ENCODE measurements at regions not wholly inside any gene's neighbourhood (a gene's known extent, or its start where the extent isn't known, plus 50 kb on each side); places are given as distances from the start of the nearest gene placed in this dataset.

- TF ChIP-seq, protein P1, sequence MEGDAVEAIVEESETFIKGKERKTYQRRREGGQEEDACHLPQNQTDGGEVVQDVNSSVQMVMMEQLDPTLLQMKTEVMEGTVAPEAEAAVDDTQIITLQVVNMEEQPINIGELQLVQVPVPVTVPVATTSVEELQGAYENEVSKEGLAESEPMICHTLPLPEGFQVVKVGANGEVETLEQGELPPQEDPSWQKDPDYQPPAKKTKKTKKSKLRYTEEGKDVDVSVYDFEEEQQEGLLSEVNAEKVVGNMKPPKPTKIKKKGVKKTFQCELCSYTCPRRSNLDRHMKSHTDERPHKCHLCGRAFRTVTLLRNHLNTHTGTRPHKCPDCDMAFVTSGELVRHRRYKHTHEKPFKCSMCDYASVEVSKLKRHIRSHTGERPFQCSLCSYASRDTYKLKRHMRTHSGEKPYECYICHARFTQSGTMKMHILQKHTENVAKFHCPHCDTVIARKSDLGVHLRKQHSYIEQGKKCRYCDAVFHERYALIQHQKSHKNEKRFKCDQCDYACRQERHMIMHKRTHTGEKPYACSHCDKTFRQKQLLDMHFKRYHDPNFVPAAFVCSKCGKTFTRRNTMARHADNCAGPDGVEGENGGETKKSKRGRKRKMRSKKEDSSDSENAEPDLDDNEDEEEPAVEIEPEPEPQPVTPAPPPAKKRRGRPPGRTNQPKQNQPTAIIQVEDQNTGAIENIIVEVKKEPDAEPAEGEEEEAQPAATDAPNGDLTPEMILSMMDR (IDR thresholded peaks at IDR 0.05; ENCODE audit: low read depth, low read length, poor library complexity, severe bottlenecking): no peak
- TF ChIP-seq EZH2phosphoT487 (IDR thresholded peaks at IDR 0.05; ENCODE audit: borderline replicate concordance, low read length): no peak
These were observed 183.1 kb upstream of the IER5L start for GRCh38 chr9:129361196-129361595.

Data from DOHH2 (cell line).